ENCODE measurements at regions not wholly inside any gene's neighbourhood (a gene's known extent, or its start where the extent isn't known, plus 50 kb on each side); places are given as distances from the start of the nearest gene placed in this dataset.
"Not testable (repeated sequence)": the region's sequence is repeated elsewhere in the genome, so short reads cannot be mapped to it uniquely, and the experiment has no call there.

- no peaks in the 10 kb centered on the region for H3K36me3 Mint-ChIP-seq (ENCODE audit: low read depth)
- no peaks in the 10 kb centered on the region for H3K9me3 Mint-ChIP-seq
- intact Hi-C loops (cut with micrococcal nuclease), result no loop called here
- H3K27me3 Mint-ChIP-seq (ENCODE audit: insufficient read depth), result no peaks in the 10 kb centered on the region
- no peak for DNase-seq (ENCODE audit: low spot score)
- H3K4me3 Mint-ChIP-seq, result no peak overlapping the region
- no peaks in the 10 kb centered on the region for H3K4me1 Mint-ChIP-seq (ENCODE audit: low read depth)
- H3K27ac Mint-ChIP-seq, result no peak overlapping the region
Observed at GRCh38 chr4:160604541-160604940, 1501.7 kb downstream of the RAPGEF2 start.

- intact Hi-C loops (cut with micrococcal nuclease), result no loop called here
- no peak for DNase-seq (ENCODE audit: low spot score)
- no peaks in the 10 kb centered on the region for H3K36me3 Mint-ChIP-seq (ENCODE audit: low read depth)
- H3K4me1 Mint-ChIP-seq (ENCODE audit: low read depth), result no peaks in the 10 kb centered on the region
- H3K4me3 Mint-ChIP-seq, result no peak overlapping the region
- H3K27ac Mint-ChIP-seq, result no peak overlapping the region
- H3K9me3 Mint-ChIP-seq, result no peaks in the 10 kb centered on the region
- no peaks in the 10 kb centered on the region for H3K27me3 Mint-ChIP-seq (ENCODE audit: insufficient read depth)
Observed at GRCh38 chr4:160611181-160611580, 1508.3 kb downstream of the RAPGEF2 start.

GRCh38 chr4:160631044-160631443, 1528.2 kb downstream of the RAPGEF2 start:
- Mint-ChIP-seq H3K27ac (no peak overlapping the region), H3K4me3 (no peak overlapping the region), H3K4me1 (ENCODE audit: low read depth) (no peaks in the 10 kb centered on the region), H3K27me3 (ENCODE audit: insufficient read depth) (no peaks in the 10 kb centered on the region), H3K9me3 (no peaks in the 10 kb centered on the region), H3K36me3 (ENCODE audit: low read depth) (no peaks in the 10 kb centered on the region)
- intact Hi-C loops (cut with micrococcal nuclease), result no loop called here
- DNase-seq (ENCODE audit: low spot score), result no peak

GRCh38 chr4:160652790-160653189, 1511.0 kb downstream of the FSTL5 start:
- no peak overlapping the region for H3K4me3 Mint-ChIP-seq
- H3K36me3 Mint-ChIP-seq (ENCODE audit: low read depth), result no peaks in the 10 kb centered on the region
- no peaks in the 10 kb centered on the region for H3K27me3 Mint-ChIP-seq (ENCODE audit: insufficient read depth)
- H3K27ac Mint-ChIP-seq, result no peak overlapping the region
- no peak for DNase-seq (ENCODE audit: low spot score)
- no peaks in the 10 kb centered on the region for H3K4me1 Mint-ChIP-seq (ENCODE audit: low read depth)
- H3K9me3 Mint-ChIP-seq, result no peaks in the 10 kb centered on the region
- intact Hi-C loops (cut with micrococcal nuclease), result no loop called here

- peaks cover 9% of the 10 kb centered on the region for H3K9me3 Mint-ChIP-seq
- H3K4me1 Mint-ChIP-seq (ENCODE audit: low read depth), result no peaks in the 10 kb centered on the region
- H3K36me3 Mint-ChIP-seq (ENCODE audit: low read depth), result no peaks in the 10 kb centered on the region
- intact Hi-C loops (cut with micrococcal nuclease), result no loop called here
- no peak for DNase-seq (ENCODE audit: low spot score)
- H3K4me3 Mint-ChIP-seq, result no peak overlapping the region
- no peaks in the 10 kb centered on the region for H3K27me3 Mint-ChIP-seq (ENCODE audit: insufficient read depth)
- H3K27ac Mint-ChIP-seq, result no peak overlapping the region
Observed at GRCh38 chr4:160675550-160675949, 1488.2 kb downstream of the FSTL5 start.

- no peaks in the 10 kb centered on the region for H3K27me3 Mint-ChIP-seq (ENCODE audit: insufficient read depth)
- no peak for DNase-seq (ENCODE audit: low spot score)
- intact Hi-C loops (cut with micrococcal nuclease), result no loop called here
- H3K9me3 Mint-ChIP-seq, result no peaks in the 10 kb centered on the region
- no peak overlapping the region for H3K4me3 Mint-ChIP-seq
- H3K36me3 Mint-ChIP-seq (ENCODE audit: low read depth), result no peaks in the 10 kb centered on the region
- H3K27ac Mint-ChIP-seq, result no peak overlapping the region
- no peaks in the 10 kb centered on the region for H3K4me1 Mint-ChIP-seq (ENCODE audit: low read depth)
Observed at GRCh38 chr4:160685729-160686128, 1478.1 kb downstream of the FSTL5 start.

GRCh38 chr4:160701671-160702070, 1462.1 kb downstream of the FSTL5 start:
- DNase-seq (ENCODE audit: low spot score), result no peak
- no peaks in the 10 kb centered on the region for H3K4me1 Mint-ChIP-seq (ENCODE audit: low read depth)
- intact Hi-C loops (cut with micrococcal nuclease), result no loop called here
- H3K4me3 Mint-ChIP-seq, result no peak overlapping the region
- H3K27ac Mint-ChIP-seq, result no peak overlapping the region
- H3K9me3 Mint-ChIP-seq, result peaks cover 6% of the 10 kb centered on the region
- no peaks in the 10 kb centered on the region for H3K36me3 Mint-ChIP-seq (ENCODE audit: low read depth)
- no peaks in the 10 kb centered on the region for H3K27me3 Mint-ChIP-seq (ENCODE audit: insufficient read depth)

- Mint-ChIP-seq H3K27ac (no peak overlapping the region), H3K9me3 (no peaks in the 10 kb centered on the region), H3K36me3 (ENCODE audit: low read depth) (no peaks in the 10 kb centered on the region), H3K27me3 (ENCODE audit: insufficient read depth) (no peaks in the 10 kb centered on the region), H3K4me3 (no peak overlapping the region), H3K4me1 (ENCODE audit: low read depth) (no peaks in the 10 kb centered on the region)
- DNase-seq (ENCODE audit: low spot score), result no peak
- intact Hi-C loops (cut with micrococcal nuclease), result no loop called here
Observed at GRCh38 chr4:160709026-160709425, 1454.8 kb downstream of the FSTL5 start.

GRCh38 chr4:160709546-160709945, 1454.3 kb downstream of the FSTL5 start:
- no peaks in the 10 kb centered on the region for H3K27me3 Mint-ChIP-seq (ENCODE audit: insufficient read depth)
- intact Hi-C loops (cut with micrococcal nuclease), result no loop called here
- no peaks in the 10 kb centered on the region for H3K4me1 Mint-ChIP-seq (ENCODE audit: low read depth)
- H3K9me3 Mint-ChIP-seq, result no peaks in the 10 kb centered on the region
- no peak overlapping the region for H3K27ac Mint-ChIP-seq
- no peaks in the 10 kb centered on the region for H3K36me3 Mint-ChIP-seq (ENCODE audit: low read depth)
- no peak overlapping the region for H3K4me3 Mint-ChIP-seq
- no peak for DNase-seq (ENCODE audit: low spot score)

- DNase-seq (ENCODE audit: low spot score), result no peak
- H3K27ac Mint-ChIP-seq, result no peak overlapping the region
- H3K4me3 Mint-ChIP-seq, result no peak overlapping the region
- H3K9me3 Mint-ChIP-seq, result no peaks in the 10 kb centered on the region
- intact Hi-C loops (cut with micrococcal nuclease), result no loop called here
- H3K36me3 Mint-ChIP-seq (ENCODE audit: low read depth), result no peaks in the 10 kb centered on the region
- no peaks in the 10 kb centered on the region for H3K27me3 Mint-ChIP-seq (ENCODE audit: insufficient read depth)
- no peaks in the 10 kb centered on the region for H3K4me1 Mint-ChIP-seq (ENCODE audit: low read depth)
Observed at GRCh38 chr4:160716551-160716950, 1447.2 kb downstream of the FSTL5 start.

- H3K27me3 Mint-ChIP-seq (ENCODE audit: insufficient read depth), result no peaks in the 10 kb centered on the region
- intact Hi-C loops (cut with micrococcal nuclease), result no loop called here
- H3K4me1 Mint-ChIP-seq (ENCODE audit: low read depth), result no peaks in the 10 kb centered on the region
- H3K27ac Mint-ChIP-seq, result no peak overlapping the region
- no peaks in the 10 kb centered on the region for H3K36me3 Mint-ChIP-seq (ENCODE audit: low read depth)
- no peaks in the 10 kb centered on the region for H3K9me3 Mint-ChIP-seq
- H3K4me3 Mint-ChIP-seq, result no peak overlapping the region
- no peak for DNase-seq (ENCODE audit: low spot score)
Observed at GRCh38 chr4:160717848-160718247, 1446.0 kb downstream of the FSTL5 start.

- no peaks in the 10 kb centered on the region for H3K27me3 Mint-ChIP-seq (ENCODE audit: insufficient read depth)
- no peaks in the 10 kb centered on the region for H3K36me3 Mint-ChIP-seq (ENCODE audit: low read depth)
- DNase-seq (ENCODE audit: low spot score), result no peak
- H3K4me3 Mint-ChIP-seq, result no peak overlapping the region
- intact Hi-C loops (cut with micrococcal nuclease), result no loop called here
- no peak overlapping the region for H3K27ac Mint-ChIP-seq
- H3K4me1 Mint-ChIP-seq (ENCODE audit: low read depth), result no peaks in the 10 kb centered on the region
- no peaks in the 10 kb centered on the region for H3K9me3 Mint-ChIP-seq
Observed at GRCh38 chr4:160724063-160724462, 1439.7 kb downstream of the FSTL5 start.

- Mint-ChIP-seq H3K27ac (no peak overlapping the region), H3K27me3 (ENCODE audit: insufficient read depth) (no peaks in the 10 kb centered on the region), H3K9me3 (peaks cover 20% of the 10 kb centered on the region), H3K4me1 (ENCODE audit: low read depth) (no peaks in the 10 kb centered on the region), H3K4me3 (no peak overlapping the region), H3K36me3 (ENCODE audit: low read depth) (no peaks in the 10 kb centered on the region)
- intact Hi-C loops (cut with micrococcal nuclease), result no loop called here
- no peak for DNase-seq (ENCODE audit: low spot score)
Observed at GRCh38 chr4:160745126-160745525, 1418.7 kb downstream of the FSTL5 start.

GRCh38 chr4:160746585-160746984, 1417.2 kb downstream of the FSTL5 start:
- H3K4me1 Mint-ChIP-seq (ENCODE audit: low read depth); intact Hi-C loops (cut with micrococcal nuclease); H3K27me3 Mint-ChIP-seq (ENCODE audit: insufficient read depth); H3K36me3 Mint-ChIP-seq (ENCODE audit: low read depth); DNase-seq (ENCODE audit: low spot score); H3K27ac Mint-ChIP-seq; H3K4me3 Mint-ChIP-seq: not testable (repeated sequence)
- H3K9me3 Mint-ChIP-seq, result peaks cover 20% of the 10 kb centered on the region

All from activated T-helper 1 cell treated with anti-CD3 and anti-CD28 coated beads, Interleukin-12 subunit alpha, Interleukin-12 subunit beta, Interleukin-2, Interleukin-4 antibody, amounts not matched to agents 30 ng/mL and 10 ng/mL and 1 ng/mL, durations not matched to agents 14 hours and 24 hours and 36 hours (primary cell).